ENCODE measurements at regions not wholly inside any gene's neighbourhood (a gene's known extent, or its start where the extent isn't known, plus 50 kb on each side); places are given as distances from the start of the nearest gene placed in this dataset.
A peak's percentile ranks its signal among the peaks of the same experiment; 100 is the strongest.

DNA sequence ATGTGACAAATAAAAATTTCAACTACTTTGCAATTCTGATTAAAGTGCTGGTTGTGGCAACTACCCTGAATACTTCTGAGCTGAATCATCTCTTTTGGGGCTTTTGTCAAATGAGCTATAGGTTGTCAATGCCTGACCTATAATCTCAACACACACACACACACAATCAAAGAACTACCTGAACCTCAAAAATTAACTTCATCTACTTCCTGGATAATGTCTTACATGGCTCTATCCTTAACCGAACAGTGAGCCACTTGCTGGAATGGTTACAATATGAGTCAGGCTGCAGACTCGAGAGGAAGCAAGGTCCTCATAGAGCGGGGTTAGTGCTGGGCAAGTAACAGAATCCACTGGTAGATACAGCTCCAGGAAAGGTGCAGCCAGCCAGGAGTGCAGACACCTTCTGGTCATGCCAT is 70.6 kb upstream of the DST start:
- DNase-seq, result no peak
- Histone ChIP-seq H3K27me3 (ENCODE audit: control insufficient read depth, insufficient read depth, low read length) (no peaks in the 10 kb centered on the region), H3K36me3 (replicated peaks; ENCODE audit: control insufficient read depth, insufficient read depth, low read length) (no peaks in the 10 kb centered on the region), H3K4me3 (ENCODE audit: insufficient read depth, low read depth, low read length) (no peak overlapping the region)

DNA sequence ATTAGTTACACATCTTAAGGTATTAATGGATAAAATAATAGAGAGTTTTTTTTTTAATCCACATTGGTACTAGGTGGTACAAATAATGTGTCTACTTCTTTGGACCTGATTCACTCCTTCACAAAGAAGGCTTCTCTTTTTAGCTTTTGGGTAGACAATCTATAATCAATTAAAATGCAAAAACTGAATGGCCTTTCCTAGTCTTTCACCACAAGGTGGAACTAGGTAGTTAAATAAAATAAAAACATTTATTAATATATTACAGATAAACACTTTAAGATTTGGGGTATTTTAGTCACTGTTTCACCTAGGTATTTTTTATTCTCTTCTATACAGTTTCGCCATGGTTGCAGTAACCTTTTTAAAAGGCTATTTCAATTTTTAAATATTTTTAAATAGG is 68.3 kb upstream of the DST start:
- H3K4me3 ChIP-seq (ENCODE audit: insufficient read depth, low read depth, low read length), result no peak overlapping the region
- no peak for DNase-seq

DNA sequence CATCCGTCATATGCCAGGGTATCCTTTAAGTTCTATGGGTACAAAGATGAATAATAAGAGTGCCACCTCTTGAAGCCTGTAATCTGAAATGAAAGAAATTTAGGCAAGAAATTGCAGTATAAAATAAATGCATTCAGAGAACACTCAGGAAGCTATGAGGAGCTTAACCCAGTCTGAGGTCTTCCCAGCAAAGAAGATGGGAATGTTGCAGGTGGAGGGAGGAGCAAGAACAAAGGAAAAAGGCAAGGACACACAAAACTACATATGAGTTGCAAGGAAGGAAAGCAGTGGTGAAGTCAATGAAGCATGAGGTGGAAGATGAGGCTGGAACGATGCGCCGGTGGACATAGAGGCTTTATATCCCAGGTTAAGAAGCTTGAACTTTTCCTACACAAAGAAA is 67.0 kb upstream of the DST start:
- Histone ChIP-seq H3K36me3 (replicated peaks; ENCODE audit: control insufficient read depth, insufficient read depth, low read length) (no peaks in the 10 kb centered on the region), H3K4me3 (ENCODE audit: insufficient read depth, low read depth, low read length) (no peak overlapping the region), H3K27me3 (ENCODE audit: control insufficient read depth, insufficient read depth, low read length) (no peaks in the 10 kb centered on the region)
- peak; percentile 32 for DNase-seq

More for the DNA sequence above, 68.3 kb upstream of the DST start:
- H3K36me3 ChIP-seq (replicated peaks; ENCODE audit: control insufficient read depth, insufficient read depth, low read length), result no peaks in the 10 kb centered on the region
- no peaks in the 10 kb centered on the region for H3K27me3 ChIP-seq (ENCODE audit: control insufficient read depth, insufficient read depth, low read length)

DNA sequence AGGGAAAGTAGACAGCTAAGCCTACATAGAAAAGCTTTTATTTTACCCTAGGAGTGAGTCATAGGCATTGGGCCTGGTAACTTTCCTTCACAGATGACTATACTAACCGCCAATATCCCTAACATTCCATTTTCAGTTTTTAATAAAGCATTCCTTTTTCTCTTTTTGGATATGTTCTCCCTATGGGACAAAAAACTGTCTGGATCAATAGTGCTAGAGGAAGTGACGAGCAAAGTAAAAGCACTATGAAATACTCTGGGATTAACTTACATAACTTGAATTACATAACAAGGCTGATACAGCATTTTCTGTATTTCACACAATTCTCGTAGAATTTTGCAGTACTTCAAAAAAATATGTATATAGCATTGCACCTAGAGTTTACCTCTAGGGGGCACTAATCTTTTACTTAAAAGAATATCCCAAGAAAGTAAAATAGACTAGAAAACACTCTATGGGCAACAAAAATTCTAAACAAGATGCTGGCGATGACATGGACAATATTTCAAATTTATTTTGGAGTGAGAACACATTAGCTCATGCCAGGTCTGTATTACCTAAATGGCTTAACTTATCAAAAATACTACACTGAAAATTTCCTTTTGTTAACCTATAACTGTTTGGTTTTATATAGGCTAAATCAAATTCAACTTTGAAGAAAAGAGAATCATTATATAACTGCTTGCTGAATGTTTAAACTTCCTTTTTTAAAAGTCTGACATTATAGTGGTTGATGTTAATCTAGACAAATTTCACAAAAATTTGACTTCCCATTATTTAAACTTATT is 66.3 kb upstream of the DST start:
- H3K27me3 ChIP-seq (ENCODE audit: control insufficient read depth, insufficient read depth, low read length), result no peaks in the 10 kb centered on the region
- no peaks in the 10 kb centered on the region for H3K36me3 ChIP-seq (replicated peaks; ENCODE audit: control insufficient read depth, insufficient read depth, low read length)
- DNase-seq, result no peak
- no peak overlapping the region for H3K4me3 ChIP-seq (ENCODE audit: insufficient read depth, low read depth, low read length)

DNA sequence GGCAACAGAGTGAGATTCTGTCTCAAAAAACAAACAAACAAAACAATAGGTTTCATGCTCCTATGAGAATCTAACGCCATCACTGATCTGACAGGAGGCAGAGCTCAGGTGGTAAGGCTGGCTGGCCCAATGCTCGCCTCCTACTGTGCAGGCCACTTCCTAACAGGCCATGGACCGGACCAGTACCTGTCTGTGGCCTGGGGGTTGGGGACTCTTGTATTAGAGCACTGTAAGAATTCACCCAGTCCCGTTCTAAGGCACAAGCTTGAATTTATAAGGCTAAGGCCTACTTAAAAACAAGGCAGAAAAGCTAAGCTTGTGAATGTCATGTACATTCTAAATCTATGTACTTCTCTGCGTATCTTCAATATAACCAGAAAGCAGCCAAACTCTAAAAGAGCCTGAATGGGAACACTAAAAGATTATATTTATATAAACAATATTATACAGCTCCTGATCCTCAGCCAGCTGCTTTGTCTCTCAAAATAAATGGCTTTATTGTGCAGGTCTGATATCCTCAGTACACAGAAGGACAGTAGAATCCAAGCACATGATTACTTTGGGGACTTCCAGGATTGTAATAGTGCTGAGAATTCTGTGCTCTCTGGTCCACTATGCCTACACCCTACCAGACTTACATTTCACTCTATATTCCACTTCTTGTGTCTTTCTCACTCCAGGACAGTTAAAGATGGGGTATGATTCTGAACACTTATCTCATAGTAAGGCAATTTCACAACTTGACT is 64.5 kb upstream of the DST start:
- no peaks in the 10 kb centered on the region for H3K27me3 ChIP-seq (ENCODE audit: control insufficient read depth, insufficient read depth, low read length)
- no peaks in the 10 kb centered on the region for H3K36me3 ChIP-seq (replicated peaks; ENCODE audit: control insufficient read depth, insufficient read depth, low read length)
- no peak for DNase-seq
- no peak overlapping the region for H3K4me3 ChIP-seq (ENCODE audit: insufficient read depth, low read depth, low read length)

DNA sequence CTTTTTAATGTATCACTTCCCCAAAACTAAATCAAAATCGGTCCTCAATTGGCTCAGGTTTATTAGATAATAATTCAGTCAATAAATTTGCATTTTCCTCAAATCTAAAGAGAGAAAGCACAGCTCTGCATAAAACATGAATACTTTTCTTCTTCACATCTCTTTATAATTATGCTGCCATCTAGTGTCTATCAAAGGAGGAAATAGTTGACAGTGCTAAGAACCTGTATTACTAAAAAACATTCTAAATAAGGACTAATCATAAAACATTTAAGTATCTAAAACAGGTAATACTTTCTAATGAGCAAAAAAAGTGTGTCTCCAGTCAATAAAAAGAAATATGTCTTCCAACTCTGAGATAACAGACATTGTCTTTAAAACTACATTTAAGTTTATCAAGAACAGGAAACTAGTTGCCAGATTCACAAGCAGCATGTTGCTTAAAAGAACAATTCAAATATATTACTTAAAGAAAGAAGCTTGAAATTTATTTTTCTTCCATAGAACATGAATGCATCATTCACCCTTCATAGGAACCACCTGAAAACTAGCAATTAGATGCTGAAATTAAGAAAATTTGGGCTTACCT is 56.5 kb upstream of the DST start:
- Histone ChIP-seq H3K27me3 (ENCODE audit: control insufficient read depth, insufficient read depth, low read length) (no peaks in the 10 kb centered on the region), H3K4me3 (ENCODE audit: insufficient read depth, low read depth, low read length) (no peak overlapping the region), H3K36me3 (replicated peaks; ENCODE audit: control insufficient read depth, insufficient read depth, low read length) (no peaks in the 10 kb centered on the region)
- DNase-seq, result no peak

DNA sequence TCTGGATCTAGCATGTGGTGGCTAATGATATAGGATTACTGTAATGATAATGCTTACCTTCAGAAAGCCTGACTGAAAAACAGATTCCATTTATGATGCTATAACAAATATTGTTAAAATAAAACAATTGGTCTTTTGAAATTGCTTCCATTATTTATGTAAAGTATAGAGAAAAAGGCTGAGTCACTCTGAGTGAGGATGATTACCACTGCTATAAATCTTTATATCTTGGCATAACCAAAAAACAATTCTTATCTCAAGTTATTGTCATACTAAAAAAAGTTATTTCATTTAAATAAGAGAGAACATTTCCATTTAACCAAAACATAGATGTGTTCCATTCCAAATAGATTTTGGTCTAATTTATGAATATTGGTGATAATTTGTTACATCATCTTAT is 53.0 kb upstream of the DST start:
- Histone ChIP-seq H3K4me3 (ENCODE audit: insufficient read depth, low read depth, low read length) (no peak overlapping the region), H3K27me3 (ENCODE audit: control insufficient read depth, insufficient read depth, low read length) (no peaks in the 10 kb centered on the region), H3K36me3 (replicated peaks; ENCODE audit: control insufficient read depth, insufficient read depth, low read length) (no peaks in the 10 kb centered on the region)
- DNase-seq, result no peak

DNA sequence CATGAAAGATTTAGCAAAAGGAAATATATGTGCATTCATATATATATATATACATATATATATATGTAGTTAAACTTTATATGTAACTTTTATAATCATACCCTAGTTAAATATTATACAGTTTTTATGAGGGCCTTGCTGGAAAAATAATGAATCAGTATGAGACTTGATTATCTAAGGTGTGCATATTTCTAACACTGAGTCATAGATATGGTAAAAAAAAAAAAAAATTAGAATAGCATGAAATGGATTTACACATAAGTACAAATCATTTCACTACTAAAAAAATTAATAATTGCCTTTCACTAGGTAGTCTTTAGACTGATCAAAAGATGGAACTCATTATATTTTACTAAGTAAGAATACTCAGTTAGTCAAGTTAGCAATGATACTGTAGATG is 51.3 kb upstream of the DST start:
- H3K4me3 ChIP-seq (ENCODE audit: insufficient read depth, low read depth, low read length), result no peak overlapping the region

DNA sequence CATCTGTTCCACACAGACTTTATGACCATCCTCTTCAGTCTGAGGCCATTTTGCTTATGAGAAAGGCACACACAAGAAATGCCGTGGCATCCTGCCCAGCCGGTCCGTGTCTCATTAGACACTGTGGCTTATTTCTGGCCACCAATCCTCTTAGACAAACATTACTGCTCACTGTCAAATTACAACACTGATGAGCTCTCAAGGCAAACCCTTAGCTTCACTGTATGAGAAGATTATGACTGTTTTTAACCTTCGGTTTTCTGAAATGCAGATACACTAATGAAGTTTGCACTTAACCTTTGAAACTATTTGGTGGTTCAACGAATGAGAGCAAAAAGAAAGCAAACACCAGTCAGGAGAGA is 50.5 kb upstream of the DST start:
- no peak for DNase-seq
- H3K27me3 ChIP-seq (ENCODE audit: control insufficient read depth, insufficient read depth, low read length), result no peaks in the 10 kb centered on the region
- H3K4me3 ChIP-seq (ENCODE audit: insufficient read depth, low read depth, low read length), result no peak overlapping the region
- H3K36me3 ChIP-seq (replicated peaks; ENCODE audit: control insufficient read depth, insufficient read depth, low read length), result no peaks in the 10 kb centered on the region

More for the DNA sequence above, 51.3 kb upstream of the DST start:
- DNase-seq, result no peak
- no peaks in the 10 kb centered on the region for H3K27me3 ChIP-seq (ENCODE audit: control insufficient read depth, insufficient read depth, low read length)
- no peaks in the 10 kb centered on the region for H3K36me3 ChIP-seq (replicated peaks; ENCODE audit: control insufficient read depth, insufficient read depth, low read length)

DNA sequence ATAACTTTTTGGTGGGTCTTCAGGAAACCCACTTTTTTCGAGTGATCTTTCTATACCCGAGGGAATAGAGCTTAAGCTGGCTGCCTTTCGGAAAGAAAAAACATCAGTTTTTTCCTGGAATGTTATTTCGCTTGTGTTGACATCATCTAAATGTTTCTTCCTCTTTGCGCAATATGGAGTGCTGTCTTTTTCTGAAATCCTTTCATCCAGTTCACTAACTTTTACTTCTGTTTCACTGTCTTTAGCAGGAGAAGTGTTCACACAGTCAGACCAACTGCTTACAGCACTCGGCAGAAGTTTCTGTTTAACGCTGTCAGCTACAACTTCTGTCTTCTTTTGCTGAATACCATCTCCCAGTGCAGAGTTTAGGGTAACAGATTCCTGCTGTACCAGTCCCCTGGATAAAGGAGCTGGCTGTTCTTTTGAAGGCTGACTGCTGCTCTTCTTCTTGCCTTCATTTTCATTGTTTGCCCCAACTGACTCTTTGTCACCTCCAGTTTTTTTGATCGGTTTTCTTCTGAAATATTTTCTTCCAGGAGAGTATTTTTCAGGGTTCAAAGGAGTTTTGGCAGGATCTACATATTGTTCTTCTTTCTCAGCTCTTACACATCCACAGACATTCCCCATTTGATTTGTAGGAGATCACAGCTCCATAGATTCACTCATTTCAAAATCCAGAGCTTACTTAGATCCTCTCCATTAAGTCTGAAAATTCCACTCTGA is 50.0 kb upstream of the DST start:
- Histone ChIP-seq H3K4me3 (ENCODE audit: insufficient read depth, low read depth, low read length) (no peak overlapping the region), H3K27me3 (ENCODE audit: control insufficient read depth, insufficient read depth, low read length) (no peaks in the 10 kb centered on the region), H3K36me3 (replicated peaks; ENCODE audit: control insufficient read depth, insufficient read depth, low read length) (no peaks in the 10 kb centered on the region)
- no peak for DNase-seq

All from H7 (cell line).